GM19240 (cell line): ENCODE measurements at regions not wholly inside any gene's neighbourhood (a gene's known extent, or its start where the extent isn't known, plus 50 kb on each side); places are given as distances from the start of the nearest gene placed in this dataset.

Experiments
- DNase-seq: peaks from one replicate; pipeline ENCODE4 v3.0.0; 2011; ENCODE audit warnings: low spot score; ENCODE audit not compliant: insufficient read length

- no peak for DNase-seq
Observed at GRCh38 chr15:93209690-93210445, 120.9 kb upstream of the RGMA start.

GRCh38 chr15:93206893-93207292 lies 117.9 kb upstream of the RGMA start:
- DNase-seq: no peak

GRCh38 chr15:93205413-93205812 lies 116.4 kb upstream of the RGMA start:
- DNase-seq: no peak

GRCh38 chr15:93203036-93203435 lies 114.0 kb upstream of the RGMA start:
- no peak for DNase-seq

GRCh38 chr15:93202405-93202804 lies 113.4 kb upstream of the RGMA start:
- no peak for DNase-seq

GRCh38 chr15:93201940-93202339 lies 112.9 kb upstream of the RGMA start:
- DNase-seq: no peak

- DNase-seq: no peak
Observed at GRCh38 chr15:93200837-93201226, 111.8 kb upstream of the RGMA start.

GRCh38 chr15:93200081-93200836 lies 111.2 kb upstream of the RGMA start:
- DNase-seq: no peak

- no peak for DNase-seq
Observed at GRCh38 chr15:93196135-93196670, 107.2 kb upstream of the RGMA start.

GRCh38 chr15:93195109-93195508 lies 106.1 kb upstream of the RGMA start:
- no peak for DNase-seq

GRCh38 chr15:93190238-93190637 lies 101.2 kb upstream of the RGMA start:
- DNase-seq: no peak

GRCh38 chr15:93189561-93189960 lies 100.5 kb upstream of the RGMA start:
- no peak for DNase-seq

GRCh38 chr15:93188236-93188635 lies 99.2 kb upstream of the RGMA start:
- no peak for DNase-seq

- DNase-seq: no peak
Observed at GRCh38 chr15:93185796-93186195, 96.8 kb upstream of the RGMA start.

- DNase-seq: no peak
Observed at GRCh38 chr15:93182703-93183205, 93.7 kb upstream of the RGMA start.

GRCh38 chr15:93180656-93181055 lies 91.6 kb upstream of the RGMA start:
- DNase-seq: no peak

- no peak for DNase-seq
Observed at GRCh38 chr15:93180128-93180527, 91.1 kb upstream of the RGMA start.

GRCh38 chr15:93179700-93180102 lies 90.7 kb upstream of the RGMA start:
- DNase-seq: no peak

GRCh38 chr15:93179072-93179471 lies 90.1 kb upstream of the RGMA start:
- no peak for DNase-seq

GRCh38 chr15:93178371-93178770 lies 89.4 kb upstream of the RGMA start:
- no peak for DNase-seq

- DNase-seq: no peak
Observed at GRCh38 chr15:93176065-93176464, 87.1 kb upstream of the RGMA start.

GRCh38 chr15:93174836-93175235 lies 85.8 kb upstream of the RGMA start:
- DNase-seq: no peak
